ENCODE measurements at regions not wholly inside any gene's neighbourhood (a gene's known extent, or its start where the extent isn't known, plus 50 kb on each side); places are given as distances from the start of the nearest gene placed in this dataset.

- TF ChIP-seq CTCF (conservative IDR thresholded peaks at IDR 0.05 in 1 of 2, IDR thresholded peaks at IDR 0.05 in 1 of 2; ENCODE audit: low read depth in 1 of 2, low read length in 2 of 2) (no peak), EZH2 (IDR thresholded peaks at IDR 0.05; ENCODE audit: low read length, missing control alignments) (no peak)
These were observed 80.3 kb upstream of the CREB5 start for GRCh38 chr7:28332046-28332445.
